Activated naive CD4-positive, alpha-beta T cell treated with anti-CD3 and anti-CD28 coated beads for 36 hours (primary cell): ENCODE measurements at regions not wholly inside any gene's neighbourhood (a gene's known extent, or its start where the extent isn't known, plus 50 kb on each side); places are given as distances from the start of the nearest gene placed in this dataset.
"Not testable (repeated sequence)": the region's sequence is repeated elsewhere in the genome, so short reads cannot be mapped to it uniquely, and the experiment has no call there.

Experiments
- CTCF ChIA-PET: fragments of 350-600 bp; sonication (Branson Sonifier 250); formaldehyde crosslinking; loops from one replicate; lab custom pipeline; 2021; ENCODE audit warnings: antibody characterized with exemption; lab: Charles Lee
- DNase-seq: peaks from one replicate; pipeline ENCODE4 v3.0.0-alpha.2; 2020
- H3K27ac Mint-ChIP-seq: one replicate; pipeline ENCODE4 v1.8.0; 2021; ENCODE audit warnings: mild to moderate bottlenecking, mixed read lengths
- H3K27me3 Mint-ChIP-seq: one replicate; pipeline ENCODE4 v1.8.0; 2021; ENCODE audit warnings: low read depth, mixed read lengths
- H3K36me3 Mint-ChIP-seq: one replicate; pipeline ENCODE4 v1.8.0; 2021; ENCODE audit warnings: low read depth, mixed read lengths
- H3K4me1 Mint-ChIP-seq: one replicate; pipeline ENCODE4 v1.8.0; 2021; ENCODE audit warnings: low read depth, mixed read lengths
- H3K4me3 Mint-ChIP-seq: one replicate; pipeline ENCODE4 v1.8.0; 2021; ENCODE audit warnings: mild to moderate bottlenecking, moderate library complexity, mixed read lengths
- H3K9me3 Mint-ChIP-seq: one replicate; pipeline ENCODE4 v1.8.0; 2021; ENCODE audit warnings: mixed read lengths
- intact Hi-C: fragments of 100-400 bp; cut with micrococcal nuclease; formaldehyde crosslinking; loops from one replicate; pipeline ENCODE4 v1.15.1; 2023

DNA sequence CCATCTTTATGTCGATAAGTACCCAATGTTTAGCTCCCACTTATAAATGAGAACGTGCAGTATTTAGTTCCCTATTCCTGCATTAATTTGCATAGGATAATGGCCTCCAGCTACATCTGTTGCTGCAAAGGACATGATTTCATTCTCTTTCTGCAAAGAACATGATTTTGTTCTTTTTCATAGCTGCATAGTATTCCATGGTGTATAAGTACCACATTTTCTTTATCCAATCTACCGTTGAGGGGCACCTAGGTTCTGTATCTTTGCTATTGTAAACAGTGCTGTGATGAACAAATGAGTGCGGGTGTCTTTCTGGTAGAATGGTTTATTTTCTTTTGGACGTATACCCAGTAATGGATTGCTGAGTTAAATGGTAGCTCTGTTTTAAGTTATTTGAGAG is 63.0 kb downstream of the HLX start:
- DNase-seq = no peak
- no peak overlapping the region for H3K4me3 Mint-ChIP-seq
- no peaks in the 10 kb centered on the region for H3K36me3 Mint-ChIP-seq
- CTCF ChIA-PET = interaction anchor here (0.7 kb wide), 1 partner anchor 9 kb away, joined by 3 read pairs; no protein-coding TSS in a partner anchor
- H3K27me3 Mint-ChIP-seq = peaks cover 14% of the 10 kb centered on the region
- peaks cover 2% of the 10 kb centered on the region for H3K9me3 Mint-ChIP-seq
- H3K4me1 Mint-ChIP-seq = no peaks in the 10 kb centered on the region
- no peak overlapping the region for H3K27ac Mint-ChIP-seq
- intact Hi-C loops = no loop called here

DNA sequence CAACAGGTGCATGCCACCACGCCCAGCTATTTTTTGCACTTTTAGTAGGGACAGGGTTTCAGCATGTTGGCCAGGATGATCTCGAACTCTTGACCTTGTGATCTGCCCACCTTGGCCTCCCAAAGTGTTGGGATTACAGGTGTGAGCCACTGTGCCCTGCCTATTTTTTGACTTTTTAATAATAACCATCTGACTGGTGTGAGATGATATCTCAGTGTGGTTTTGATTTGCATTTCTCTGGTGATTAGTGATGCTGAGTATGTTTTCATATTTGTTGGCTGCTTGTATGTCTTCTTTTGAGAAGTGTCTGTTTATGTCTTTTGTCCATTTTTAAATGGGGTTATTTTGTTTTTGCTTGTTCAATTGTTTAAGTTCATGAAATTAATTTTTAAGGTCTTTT is 63.7 kb downstream of the HLX start:
- peaks cover 17% of the 10 kb centered on the region for H3K27me3 Mint-ChIP-seq
- H3K27ac Mint-ChIP-seq, DNase-seq, H3K4me1 Mint-ChIP-seq, H3K9me3 Mint-ChIP-seq, intact Hi-C loops, H3K36me3 Mint-ChIP-seq, H3K4me3 Mint-ChIP-seq: not testable (repeated sequence)
- CTCF ChIA-PET = interaction anchor here (0.7 kb wide), 1 partner anchor 9 kb away, joined by 3 read pairs; no protein-coding TSS in a partner anchor

DNA sequence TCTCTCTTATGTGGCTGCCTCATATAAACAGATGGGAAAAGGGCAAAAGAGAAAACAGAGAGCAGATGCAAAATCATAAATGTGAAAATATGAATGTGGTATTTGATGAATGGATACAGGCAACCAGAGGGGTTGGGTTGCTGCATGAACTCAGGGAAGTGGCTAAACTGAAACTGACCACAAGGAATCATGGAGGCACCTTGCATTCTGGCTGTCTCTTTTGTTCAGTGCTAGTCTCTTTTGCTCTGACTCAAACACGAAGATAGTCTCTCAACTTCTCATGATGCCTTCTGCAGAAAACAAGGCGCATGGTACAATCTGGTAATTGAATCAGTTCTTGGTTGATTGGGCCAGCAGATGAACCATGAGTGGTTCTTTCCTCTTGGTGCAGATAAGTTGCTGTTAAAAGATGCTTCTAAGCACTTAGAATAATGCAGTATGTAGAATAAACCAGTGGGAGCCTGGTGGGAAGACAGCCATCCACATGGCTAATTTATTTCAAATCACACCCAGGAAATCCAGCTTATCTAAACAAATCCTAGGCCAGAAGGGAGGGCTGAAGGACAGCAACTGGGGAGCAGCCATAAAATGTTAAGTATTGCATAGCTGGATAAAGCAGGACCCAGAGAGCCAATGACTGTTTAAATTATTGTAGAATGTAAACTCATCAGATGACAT is 64.2 kb downstream of the HLX start:
- Mint-ChIP-seq H3K4me1 (no peaks in the 10 kb centered on the region), H3K27ac (no peak overlapping the region), H3K27me3 (peaks cover 17% of the 10 kb centered on the region), H3K9me3 (peaks cover 2% of the 10 kb centered on the region), H3K4me3 (no peak overlapping the region), H3K36me3 (no peaks in the 10 kb centered on the region)
- intact Hi-C loops = no loop called here
- no peak for DNase-seq
- CTCF ChIA-PET = no interaction called here

GRCh38 chr1:220950576-220950975 is 71.3 kb downstream of the HLX start:
- no peak for DNase-seq
- no peak overlapping the region for H3K27ac Mint-ChIP-seq
- CTCF ChIA-PET = no interaction called here
- peaks cover 6% of the 10 kb centered on the region for H3K9me3 Mint-ChIP-seq
- H3K36me3 Mint-ChIP-seq = no peaks in the 10 kb centered on the region
- H3K4me1 Mint-ChIP-seq = no peaks in the 10 kb centered on the region
- no peak overlapping the region for H3K4me3 Mint-ChIP-seq
- intact Hi-C loops = no loop called here
- H3K27me3 Mint-ChIP-seq = peaks cover 9% of the 10 kb centered on the region

DNA sequence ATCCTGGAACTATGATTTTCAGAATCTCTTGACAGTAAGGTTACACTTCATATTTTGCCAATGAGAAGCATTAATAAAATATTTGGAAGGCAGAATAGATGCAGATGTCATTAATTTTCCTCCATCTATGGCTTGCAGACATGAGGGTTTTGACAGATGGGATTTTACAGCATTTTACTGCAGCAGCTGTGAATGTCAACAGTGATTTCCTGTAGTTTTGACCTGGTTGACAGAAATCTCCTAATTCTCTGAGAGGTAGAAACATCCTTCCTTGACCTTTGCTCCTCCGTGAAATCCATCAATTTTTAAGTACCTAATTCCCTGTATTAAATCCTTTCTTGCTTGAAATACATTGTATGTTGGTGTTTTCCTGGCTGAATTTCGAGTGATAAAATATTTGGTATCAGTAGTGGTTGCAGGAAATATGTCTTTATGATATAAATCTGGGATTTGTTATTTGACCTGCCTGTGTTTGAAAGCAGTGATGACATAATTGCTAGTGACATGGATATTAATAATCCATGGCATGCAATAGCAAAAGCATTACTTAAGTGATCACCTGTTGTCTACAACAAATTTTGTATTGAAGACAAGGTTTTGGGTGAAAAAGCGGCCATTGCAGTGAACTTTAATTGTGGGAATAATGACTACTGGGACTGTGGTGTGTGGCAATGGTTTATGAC is 73.9 kb downstream of the HLX start:
- DNase-seq = no peak
- Mint-ChIP-seq H3K4me1 (no peaks in the 10 kb centered on the region), H3K36me3 (no peaks in the 10 kb centered on the region), H3K27ac (no peak overlapping the region), H3K4me3 (no peak overlapping the region), H3K9me3 (peaks cover 6% of the 10 kb centered on the region), H3K27me3 (peaks cover 3% of the 10 kb centered on the region)
- CTCF ChIA-PET = no interaction called here
- intact Hi-C loops = no loop called here

GRCh38 chr1:220954321-220955075 is 75.3 kb downstream of the HLX start:
- Mint-ChIP-seq H3K4me3 (no peak overlapping the region), H3K36me3 (no peaks in the 10 kb centered on the region), H3K4me1 (no peaks in the 10 kb centered on the region), H3K9me3 (peaks cover 6% of the 10 kb centered on the region), H3K27me3 (peaks cover 3% of the 10 kb centered on the region), H3K27ac (no peak overlapping the region)
- CTCF ChIA-PET = no interaction called here
- no peak for DNase-seq
- intact Hi-C loops = no loop called here

DNA sequence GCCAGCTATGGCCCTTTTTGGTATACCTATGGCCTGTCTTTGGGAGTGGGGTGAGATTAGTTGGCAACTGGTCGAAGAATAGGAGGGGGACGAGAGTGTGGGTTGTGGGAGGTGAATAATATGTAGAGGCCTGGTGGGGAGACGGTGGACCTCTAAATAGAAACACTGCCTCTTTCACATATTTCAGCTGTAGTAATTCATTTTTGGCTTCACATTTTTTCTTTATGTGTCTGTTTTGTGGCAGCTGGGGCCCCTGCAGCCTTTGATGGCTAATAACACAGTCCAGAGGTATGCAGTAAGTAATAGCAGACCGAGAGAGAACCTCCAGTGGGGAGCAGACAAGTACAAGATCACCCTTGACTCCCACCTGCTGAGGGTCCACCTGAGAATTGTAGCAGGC is 75.9 kb downstream of the HLX start:
- H3K27me3 Mint-ChIP-seq = peaks cover 3% of the 10 kb centered on the region

DNA sequence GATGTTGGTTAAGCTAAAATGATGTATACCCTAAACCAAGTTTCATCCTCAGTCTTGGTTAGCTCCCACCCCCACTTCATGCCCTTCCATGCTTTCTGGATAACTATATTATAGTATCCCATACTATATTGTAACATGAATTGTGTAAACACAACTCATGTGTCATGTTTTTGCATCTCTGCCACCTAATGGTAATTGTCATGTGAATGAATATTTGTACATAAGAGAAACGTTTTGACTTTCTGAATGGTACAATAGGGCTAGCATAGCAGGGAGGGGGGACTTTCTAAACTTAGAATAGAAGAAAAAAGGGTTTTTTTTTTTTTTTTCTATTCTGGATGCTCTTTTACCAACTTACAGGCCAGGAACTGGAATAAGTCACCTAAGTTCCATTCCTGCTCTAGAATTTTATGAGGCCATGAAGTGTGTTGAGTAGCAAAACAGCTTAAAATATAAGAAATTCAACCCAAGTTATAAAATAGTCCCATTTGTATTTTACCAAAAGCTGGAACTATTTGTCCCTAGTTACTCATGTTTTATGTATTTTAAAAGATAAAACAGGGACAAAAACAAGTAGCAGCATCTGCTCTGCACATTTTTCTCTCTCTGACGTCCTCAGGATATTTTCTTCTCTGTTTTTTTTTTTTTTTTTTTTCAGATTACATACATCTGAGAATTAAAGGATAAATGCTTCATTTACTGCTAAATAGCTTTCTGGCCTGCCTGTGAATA is 77.4 kb downstream of the HLX start:
- Mint-ChIP-seq H3K36me3 (no peaks in the 10 kb centered on the region), H3K4me3 (no peak overlapping the region), H3K27me3 (peaks cover 3% of the 10 kb centered on the region), H3K4me1 (no peaks in the 10 kb centered on the region), H3K9me3 (no peaks in the 10 kb centered on the region), H3K27ac (no peak overlapping the region)
- CTCF ChIA-PET = no interaction called here
- DNase-seq = no peak
- intact Hi-C loops = no loop called here

More for the DNA sequence above, 75.9 kb downstream of the HLX start:
- no peak overlapping the region for H3K4me3 Mint-ChIP-seq
- H3K27ac Mint-ChIP-seq = no peak overlapping the region
- H3K9me3 Mint-ChIP-seq = peaks cover 3% of the 10 kb centered on the region
- no peaks in the 10 kb centered on the region for H3K36me3 Mint-ChIP-seq
- intact Hi-C loops = no loop called here
- no peak for DNase-seq
- CTCF ChIA-PET = no interaction called here
- no peaks in the 10 kb centered on the region for H3K4me1 Mint-ChIP-seq

- no peaks in the 10 kb centered on the region for H3K4me1 Mint-ChIP-seq
- intact Hi-C loops = no loop called here
- peaks cover 3% of the 10 kb centered on the region for H3K27me3 Mint-ChIP-seq
- DNase-seq = no peak
- H3K4me3 Mint-ChIP-seq = no peak overlapping the region
- H3K36me3 Mint-ChIP-seq = no peaks in the 10 kb centered on the region
- no peak overlapping the region for H3K27ac Mint-ChIP-seq
- CTCF ChIA-PET = no interaction called here
- H3K9me3 Mint-ChIP-seq = no peaks in the 10 kb centered on the region
Observed at GRCh38 chr1:220957233-220957605, 78.0 kb downstream of the HLX start.

DNA sequence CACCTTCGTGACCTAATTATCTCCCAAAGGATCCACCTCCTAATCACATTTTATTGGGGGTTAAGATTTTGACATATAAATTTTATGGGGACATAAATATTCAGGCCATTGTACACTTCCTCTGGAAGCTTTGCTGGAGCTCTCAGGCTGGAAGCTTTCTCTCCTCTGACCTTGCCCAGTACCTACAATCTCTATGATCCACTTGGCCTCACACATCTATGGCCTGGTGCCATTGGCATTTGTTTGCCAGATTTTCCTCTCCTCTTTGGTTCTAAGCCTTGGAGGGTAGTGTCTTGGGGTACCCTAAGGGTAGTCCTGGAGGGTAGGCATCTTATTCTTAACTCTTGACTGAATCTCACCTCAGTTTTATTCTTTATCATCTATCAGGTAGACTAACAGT is 79.0 kb downstream of the HLX start:
- Mint-ChIP-seq H3K9me3 (no peaks in the 10 kb centered on the region), H3K27ac (no peak overlapping the region), H3K4me1 (no peaks in the 10 kb centered on the region), H3K27me3 (no peaks in the 10 kb centered on the region), H3K4me3 (no peak overlapping the region), H3K36me3 (no peaks in the 10 kb centered on the region)
- CTCF ChIA-PET = no interaction called here
- intact Hi-C loops = no loop called here
- no peak for DNase-seq

DNA sequence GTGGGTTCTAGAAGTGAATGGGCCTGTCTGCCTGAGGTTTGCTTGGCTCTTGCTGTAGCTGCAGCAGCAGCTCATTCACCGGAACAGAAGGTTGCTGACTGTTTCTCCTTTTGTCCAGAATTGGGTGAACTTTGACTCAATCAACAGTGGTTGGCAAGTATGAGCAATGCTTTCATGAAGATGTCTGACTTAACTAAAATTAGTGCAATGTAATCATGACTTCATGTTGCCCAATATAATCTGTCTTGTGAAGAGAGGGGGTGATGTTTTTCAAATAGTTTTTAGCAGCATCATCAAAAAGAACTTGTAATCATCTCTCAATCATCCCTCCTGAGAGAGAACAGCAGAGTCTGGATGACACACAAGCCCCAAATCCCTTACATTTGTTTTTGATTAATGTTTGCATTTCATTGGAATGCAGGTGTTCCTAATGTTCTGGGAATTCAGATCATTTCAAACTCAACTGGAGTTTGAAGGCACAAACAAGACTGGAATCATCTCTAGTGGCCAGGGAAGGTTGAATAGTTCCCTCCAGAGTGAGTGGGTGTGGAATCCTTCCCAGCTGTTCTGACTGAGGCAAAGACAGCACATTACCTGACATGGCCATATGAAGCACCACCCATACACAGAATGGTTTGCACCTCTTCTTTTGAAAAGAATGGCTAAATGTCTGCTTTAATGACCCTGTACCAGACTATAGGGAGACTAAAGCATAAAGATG is 82.9 kb downstream of the HLX start:
- Mint-ChIP-seq H3K9me3 (peaks cover 2% of the 10 kb centered on the region), H3K4me3 (no peak overlapping the region), H3K27me3 (no peaks in the 10 kb centered on the region), H3K36me3 (no peaks in the 10 kb centered on the region), H3K27ac (no peak overlapping the region), H3K4me1 (no peaks in the 10 kb centered on the region)
- no peak for DNase-seq
- intact Hi-C loops = no loop called here
- CTCF ChIA-PET = no interaction called here

DNA sequence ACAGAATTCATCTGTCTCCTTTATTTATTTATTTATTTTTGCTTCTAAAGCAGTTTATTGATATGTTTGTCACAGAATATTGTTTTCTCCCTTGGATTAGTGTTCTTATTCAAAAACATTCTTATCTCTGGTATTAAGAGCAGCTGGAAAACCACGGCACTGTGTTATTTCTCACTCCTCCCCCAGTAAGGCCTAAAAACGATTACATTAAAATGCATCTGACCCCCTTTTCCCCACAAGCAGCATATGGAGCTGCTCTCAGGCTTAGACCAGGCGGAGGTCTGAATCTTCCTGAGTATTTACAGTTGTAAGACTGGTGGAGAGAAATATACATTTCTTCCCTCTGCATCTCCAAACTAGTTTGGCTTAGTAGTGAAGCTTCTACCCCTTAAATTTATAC is 86.8 kb downstream of the HLX start:
- no peak for DNase-seq
- intact Hi-C loops = no loop called here
- Mint-ChIP-seq H3K4me3 (no peak overlapping the region), H3K36me3 (no peaks in the 10 kb centered on the region), H3K9me3 (peaks cover 2% of the 10 kb centered on the region), H3K4me1 (no peaks in the 10 kb centered on the region), H3K27me3 (no peaks in the 10 kb centered on the region), H3K27ac (no peak overlapping the region)
- CTCF ChIA-PET = no interaction called here
